SU-DHL-6 (cell line): ENCODE measurements at regions not wholly inside any gene's neighbourhood (a gene's known extent, or its start where the extent isn't known, plus 50 kb on each side); places are given as distances from the start of the nearest gene placed in this dataset.

Source experiments
- EZH2phosphoT487 ChIP-seq: fragments of 200-600 bp; sonication (generic), shearing (Covaris generic); conservative IDR thresholded peaks from 2 replicates; pipeline ENCODE4 v1.6.1; 2018; ENCODE audit warnings: mild to moderate bottlenecking, antibody characterized with exemption, low read length, moderate library complexity, mixed read lengths
- TF ChIP-seq, protein P1 (sequence below): fragments of 200-600 bp; sonication (generic); IDR thresholded peaks from one replicate; pipeline ENCODE4 v1.5.1; 2017; ENCODE audit warnings: antibody characterized with exemption, mild to moderate bottlenecking, low read length, moderate library complexity; ENCODE audit not compliant: insufficient read depth, poor library complexity, severe bottlenecking

- TF ChIP-seq, protein P1, sequence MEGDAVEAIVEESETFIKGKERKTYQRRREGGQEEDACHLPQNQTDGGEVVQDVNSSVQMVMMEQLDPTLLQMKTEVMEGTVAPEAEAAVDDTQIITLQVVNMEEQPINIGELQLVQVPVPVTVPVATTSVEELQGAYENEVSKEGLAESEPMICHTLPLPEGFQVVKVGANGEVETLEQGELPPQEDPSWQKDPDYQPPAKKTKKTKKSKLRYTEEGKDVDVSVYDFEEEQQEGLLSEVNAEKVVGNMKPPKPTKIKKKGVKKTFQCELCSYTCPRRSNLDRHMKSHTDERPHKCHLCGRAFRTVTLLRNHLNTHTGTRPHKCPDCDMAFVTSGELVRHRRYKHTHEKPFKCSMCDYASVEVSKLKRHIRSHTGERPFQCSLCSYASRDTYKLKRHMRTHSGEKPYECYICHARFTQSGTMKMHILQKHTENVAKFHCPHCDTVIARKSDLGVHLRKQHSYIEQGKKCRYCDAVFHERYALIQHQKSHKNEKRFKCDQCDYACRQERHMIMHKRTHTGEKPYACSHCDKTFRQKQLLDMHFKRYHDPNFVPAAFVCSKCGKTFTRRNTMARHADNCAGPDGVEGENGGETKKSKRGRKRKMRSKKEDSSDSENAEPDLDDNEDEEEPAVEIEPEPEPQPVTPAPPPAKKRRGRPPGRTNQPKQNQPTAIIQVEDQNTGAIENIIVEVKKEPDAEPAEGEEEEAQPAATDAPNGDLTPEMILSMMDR, result no peak
- no peak for TF ChIP-seq EZH2phosphoT487
Measured at GRCh38 chr2:125324273-125324672, 1299.2 kb downstream of the CNTNAP5 start.
